Thyroid gland (tissue), 4 donors: ENCODE measurements at regions not wholly inside any gene's neighbourhood (a gene's known extent, or its start where the extent isn't known, plus 50 kb on each side); places are given as distances from the start of the nearest gene placed in this dataset.
A peak's percentile ranks its signal among the peaks of the same experiment; 100 is the strongest.

Experiments
- DNase-seq, 2 donors: peaks; one replicate each; pipeline ENCODE4 v3.0.0-alpha.2; 2019
- H3K27ac ChIP-seq, 3 donors: fragments of 200-600 bp; sonication (generic); 1 replicate in 2 of 3; 2 replicates in 1 of 3; pipeline ENCODE4 v1.5.1; 2016 to 2019; ENCODE audit warnings: mild to moderate bottlenecking in 1 of 3, moderate library complexity in 1 of 3
- H3K27me3 ChIP-seq: fragments of 200-600 bp; sonication (generic); one replicate; pipeline ENCODE4 v1.5.1; 2019
- H3K36me3 ChIP-seq, 2 donors: fragments of 200-600 bp; sonication (generic); one replicate each; pipeline ENCODE4 v1.5.1; 2016 to 2019
- H3K4me1 ChIP-seq, 2 donors: fragments of 200-600 bp; sonication (generic); one replicate each; pipeline ENCODE4 v1.5.1; 2017 to 2019
- H3K4me3 ChIP-seq, 3 donors: fragments of 200-600 bp; sonication (generic); replicated peaks in 1 of 3; 1 replicate in 2 of 3; 2 replicates in 1 of 3; pipeline ENCODE4 v1.5.1; 2016; ENCODE audit warnings: mild to moderate bottlenecking in 1 of 3
- H3K9me3 ChIP-seq: fragments of 200-600 bp; sonication (generic); one replicate; pipeline ENCODE4 v1.5.1; 2017
- POLR2A ChIP-seq, 2 donors: fragments of 450-650 bp; IDR thresholded peaks; one replicate each; pipeline ENCODE4 v1.6.1; 2017; ENCODE audit warnings: antibody characterized with exemption in 2 of 2, mild to moderate bottlenecking in 2 of 2, moderate library complexity in 1 of 2
- WGBS, 2 donors: methylation state at CpG; one replicate each; pipeline ENCODE4 v1.1.5; 2017; 5-methylcytosine and 5-hydroxymethylcytosine counted together
- intact Hi-C: fragments of 100-400 bp; cut with DNase I; formaldehyde crosslinking; loops from one replicate; pipeline ENCODE4 v1.15.1; 2023
- TF ChIP-seq, protein P1 (sequence below), 6 experiments: fragments of 200-600 bp in 3 of 6; fragments of 450-650 bp in 3 of 6; sonication (generic) in 3 of 6; IDR thresholded peaks; one replicate each; pipeline ENCODE4 v1.5.1; 2016 to 2019; ENCODE audit warnings: antibody characterized with exemption in 6 of 6, mild to moderate bottlenecking in 2 of 6, inconsistent platforms in 1 of 6, moderate library complexity in 1 of 6

DNA sequence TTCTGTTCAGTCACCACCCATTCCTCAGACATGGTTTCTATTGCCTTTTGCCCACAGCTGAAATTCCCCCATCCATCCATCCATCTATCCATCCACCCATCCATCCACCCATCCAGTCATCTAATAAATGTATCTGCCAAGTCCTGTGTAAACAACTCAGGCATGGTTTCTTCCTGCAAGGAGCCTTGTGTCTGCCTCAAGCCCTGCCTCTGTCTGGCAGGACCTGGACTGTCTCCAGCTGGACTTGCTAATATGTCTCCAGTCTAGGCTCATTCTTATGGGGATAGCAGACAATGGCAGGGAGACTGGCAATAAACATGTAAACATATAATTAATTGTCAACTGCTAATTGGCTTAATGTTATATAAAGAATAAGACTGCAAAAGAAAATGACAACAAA, 64.7 kb upstream of the AMPD3 start:
- Histone ChIP-seq H3K27me3 (no peaks in the 10 kb centered on the region), H3K4me3 (no peak overlapping the region), H3K4me1 (peaks cover 15 to 28% of the 10 kb centered on the region in 2 donors), H3K9me3 (no peaks in the 10 kb centered on the region), H3K36me3 (no peaks in the 10 kb centered on the region), H3K27ac (no peak overlapping the region)
- intact Hi-C loops: no loop called here
- DNase-seq: peak; percentile 46 to 60
- no peak for TF ChIP-seq POLR2A (IDR thresholded peaks at IDR 0.05)
- TF ChIP-seq, protein P1, sequence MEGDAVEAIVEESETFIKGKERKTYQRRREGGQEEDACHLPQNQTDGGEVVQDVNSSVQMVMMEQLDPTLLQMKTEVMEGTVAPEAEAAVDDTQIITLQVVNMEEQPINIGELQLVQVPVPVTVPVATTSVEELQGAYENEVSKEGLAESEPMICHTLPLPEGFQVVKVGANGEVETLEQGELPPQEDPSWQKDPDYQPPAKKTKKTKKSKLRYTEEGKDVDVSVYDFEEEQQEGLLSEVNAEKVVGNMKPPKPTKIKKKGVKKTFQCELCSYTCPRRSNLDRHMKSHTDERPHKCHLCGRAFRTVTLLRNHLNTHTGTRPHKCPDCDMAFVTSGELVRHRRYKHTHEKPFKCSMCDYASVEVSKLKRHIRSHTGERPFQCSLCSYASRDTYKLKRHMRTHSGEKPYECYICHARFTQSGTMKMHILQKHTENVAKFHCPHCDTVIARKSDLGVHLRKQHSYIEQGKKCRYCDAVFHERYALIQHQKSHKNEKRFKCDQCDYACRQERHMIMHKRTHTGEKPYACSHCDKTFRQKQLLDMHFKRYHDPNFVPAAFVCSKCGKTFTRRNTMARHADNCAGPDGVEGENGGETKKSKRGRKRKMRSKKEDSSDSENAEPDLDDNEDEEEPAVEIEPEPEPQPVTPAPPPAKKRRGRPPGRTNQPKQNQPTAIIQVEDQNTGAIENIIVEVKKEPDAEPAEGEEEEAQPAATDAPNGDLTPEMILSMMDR (IDR thresholded peaks at IDR 0.05): no peak

GRCh38 chr11:10392095-10393079, 62.7 kb upstream of the AMPD3 start:
- no peaks in the 10 kb centered on the region for H3K36me3 ChIP-seq
- WGBS, 2 donors: 75 to 84% methylated on average over 11 of the region's 11 CpGs
- peaks cover 9 to 19% of the 10 kb centered on the region in 2 donors for H3K4me1 ChIP-seq
- H3K27me3 ChIP-seq: no peaks in the 10 kb centered on the region
- no peak overlapping the region for H3K4me3 ChIP-seq
- H3K27ac ChIP-seq: no peak overlapping the region
- no peak for DNase-seq
- intact Hi-C loops: no loop called here
- H3K9me3 ChIP-seq: no peaks in the 10 kb centered on the region
- TF ChIP-seq, protein P1 (IDR thresholded peaks at IDR 0.05): no peak
- no peak for TF ChIP-seq POLR2A (IDR thresholded peaks at IDR 0.05)

- Histone ChIP-seq H3K27ac (no peak overlapping the region), H3K9me3 (no peaks in the 10 kb centered on the region), H3K4me1 (peaks cover 0 to 6% of the 10 kb centered on the region in 2 donors), H3K4me3 (no peak overlapping the region), H3K36me3 (no peaks in the 10 kb centered on the region), H3K27me3 (no peaks in the 10 kb centered on the region)
- no peak for DNase-seq
- intact Hi-C loops: no loop called here
- 88 to 92% methylated on average over 13 of the region's 13 CpGs for WGBS, 2 donors
- no peak for TF ChIP-seq POLR2A (IDR thresholded peaks at IDR 0.05)
- TF ChIP-seq, protein P1 (IDR thresholded peaks at IDR 0.05): no peak
Measured at GRCh38 chr11:10394229-10395101, 60.6 kb upstream of the AMPD3 start.

DNA sequence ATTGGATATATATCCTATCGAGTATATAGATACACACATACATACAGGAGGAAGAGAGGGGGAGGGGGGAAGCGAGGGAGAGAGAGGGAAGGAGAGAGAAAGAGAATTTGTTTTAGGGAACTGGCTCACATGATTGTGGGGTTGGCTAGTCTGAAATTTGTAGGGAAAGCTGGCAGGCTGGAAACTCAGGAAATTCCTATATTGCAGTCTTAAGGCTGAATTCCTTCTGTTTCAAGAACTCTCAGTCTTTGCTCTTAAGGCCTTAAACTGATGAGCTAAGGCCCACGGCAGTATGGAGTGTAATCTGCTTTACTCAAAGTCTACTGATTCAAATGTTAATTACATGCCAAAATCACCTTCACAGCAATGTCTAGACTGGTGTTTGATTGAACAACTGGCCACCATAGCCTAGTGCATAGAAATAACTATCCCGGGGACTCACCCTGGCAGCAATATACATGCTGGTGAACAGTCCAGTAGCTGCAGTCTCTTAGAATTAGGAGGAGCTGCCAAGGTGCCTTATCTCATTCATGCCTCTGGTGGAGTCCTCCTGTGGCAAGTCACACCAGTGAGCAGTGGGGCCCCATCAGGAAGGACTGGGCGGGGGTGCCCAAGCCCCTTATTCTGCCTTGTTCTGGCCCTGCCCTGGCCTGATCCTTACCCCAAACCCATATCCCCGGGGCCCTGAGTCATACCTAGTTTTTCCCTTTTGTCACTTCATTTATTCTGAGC, 59.7 kb upstream of the AMPD3 start:
- H3K36me3 ChIP-seq: no peaks in the 10 kb centered on the region
- no peaks in the 10 kb centered on the region for H3K27me3 ChIP-seq
- TF ChIP-seq POLR2A (IDR thresholded peaks at IDR 0.05): no peak
- TF ChIP-seq, protein P1 (IDR thresholded peaks at IDR 0.05): no peak
- WGBS, 2 donors: 83 to 90% methylated on average over 6 of the region's 6 CpGs
- H3K4me1 ChIP-seq: peaks cover 0 to 5% of the 10 kb centered on the region in 2 donors
- no peak overlapping the region for H3K4me3 ChIP-seq
- DNase-seq: no peak
- no peak overlapping the region for H3K27ac ChIP-seq
- intact Hi-C loops: no loop called here
- no peaks in the 10 kb centered on the region for H3K9me3 ChIP-seq
